ENCODE measurements at regions not wholly inside any gene's neighbourhood (a gene's known extent, or its start where the extent isn't known, plus 50 kb on each side); places are given as distances from the start of the nearest gene placed in this dataset.

- 8% methylated on average over 8 of the region's 8 CpGs for WGBS (ENCODE audit: low lambda C conversion rate)
- H4K20me1 ChIP-seq (ENCODE audit: insufficient read depth, low read length), result no peaks in the 10 kb centered on the region
- intact Hi-C loops (cut with micrococcal nuclease; ENCODE audit: unreplicated experiment) (no loop called here), in situ Hi-C loops (cut with HindIII; ENCODE audit: extremely low pct_ligation_motif_present, low pct_unique_long_range_greater_than_20kb) (no loop called here)
- peaks cover 0 to 9% of the 10 kb centered on the region in 2 experiments; a peak in 1 of 5 replicates for H3K27me3 ChIP-seq (ENCODE audit: control insufficient read depth in 1 of 2, insufficient read depth in 2 of 2, low read length in 2 of 2)
- H3K4me2 ChIP-seq (ENCODE audit: low read depth, low read length), result no peak overlapping the region
- no TSS peak for BruUV-seq (replicated peaks)
- CTCF ChIA-PET (ENCODE audit: low intra/inter-chr PET ratio, low total read pairs), result no interaction called here
- H2AFZ ChIP-seq (ENCODE audit: low read length), result no peak overlapping the region
- H3K4me1 ChIP-seq (ENCODE audit: insufficient read depth, low read length), result no peaks in the 10 kb centered on the region
- FAIRE-seq, result no peak
- TF ChIP-seq ZNF367 (CRISPR knock-in tag; IDR thresholded peaks at IDR 0.05; ENCODE audit: borderline replicate concordance) (no peak), CREB1 (IDR thresholded peaks at IDR 0.05) (peak; percentile 14; the same call in 1 of the 2 replicates), CREB1 (CRISPR knock-in tag; IDR thresholded peaks at IDR 0.05) (no peak), BRF2 (CRISPR knock-in tag; IDR thresholded peaks at IDR 0.05) (no peak)
- no peak overlapping the region for H3K4me3 ChIP-seq (replicated peaks in 1 of 3; ENCODE audit: insufficient read depth in 1 of 3, low read depth in 2 of 3, low read length in 3 of 3)
- no peak overlapping the region for H3K9ac ChIP-seq (ENCODE audit: insufficient read depth, low read depth, low read length)
- no peaks in the 10 kb centered on the region for H3K36me3 ChIP-seq (replicated peaks in 1 of 2; ENCODE audit: control insufficient read depth in 1 of 2, insufficient read depth in 2 of 2, low read length in 2 of 2)
- H3K79me2 ChIP-seq (ENCODE audit: insufficient read depth, low read length), result no peaks in the 10 kb centered on the region
- POLR2A ChIA-PET, result no interaction called here
- H3K9me3 ChIP-seq (ENCODE audit: low read length), result no peaks in the 10 kb centered on the region
- ATAC-seq, result no peak
- no peak overlapping the region for H3K27ac ChIP-seq (ENCODE audit: extremely low read length, insufficient read depth, low read length)
- no peak for DNase-seq (ENCODE audit: low spot score)
These were observed 117.5 kb downstream of the SPATA19 start for GRCh38 chr11:133727774-133728173.

- ChIA-PET POLR2A (no interaction called here), CTCF (ENCODE audit: low intra/inter-chr PET ratio, low total read pairs) (no interaction called here)
- in situ Hi-C loops (cut with HindIII; ENCODE audit: extremely low pct_ligation_motif_present, low pct_unique_long_range_greater_than_20kb) (no loop called here), intact Hi-C loops (cut with micrococcal nuclease; ENCODE audit: unreplicated experiment) (no loop called here)
- Histone ChIP-seq H4K20me1 (ENCODE audit: insufficient read depth, low read length) (no peaks in the 10 kb centered on the region), H3K9ac (ENCODE audit: insufficient read depth, low read depth, low read length) (no peak overlapping the region), H2AFZ (ENCODE audit: low read length) (no peak overlapping the region), H3K27ac (ENCODE audit: extremely low read length, insufficient read depth, low read length) (no peak overlapping the region), H3K27me3 (ENCODE audit: control insufficient read depth in 1 of 2, insufficient read depth in 2 of 2, low read length in 2 of 2) (peaks cover 0 to 7% of the 10 kb centered on the region in 2 experiments; a peak in 2 of 5 replicates), H3K4me2 (ENCODE audit: low read depth, low read length) (no peak overlapping the region), H3K79me2 (ENCODE audit: insufficient read depth, low read length) (no peaks in the 10 kb centered on the region), H3K4me3 (replicated peaks in 1 of 3; ENCODE audit: insufficient read depth in 1 of 3, low read depth in 2 of 3, low read length in 3 of 3) (no peak overlapping the region), H3K36me3 (replicated peaks in 1 of 2; ENCODE audit: control insufficient read depth in 1 of 2, insufficient read depth in 2 of 2, low read length in 2 of 2) (no peaks in the 10 kb centered on the region), H3K9me3 (ENCODE audit: low read length) (no peaks in the 10 kb centered on the region), H3K4me1 (ENCODE audit: insufficient read depth, low read length) (no peaks in the 10 kb centered on the region)
- no TSS peak for BruUV-seq (replicated peaks)
- FAIRE-seq, result no peak
- DNase-seq (ENCODE audit: low spot score), result no peak
- no peak for ATAC-seq
- 4% methylated on average over 2 of the region's 2 CpGs for WGBS (ENCODE audit: low lambda C conversion rate)
- TF ChIP-seq HDAC1 (CRISPR knock-in tag; IDR thresholded peaks at IDR 0.05), result no peak
- TF ChIP-seq ZEB1 (IDR thresholded peaks at IDR 0.05; ENCODE audit: insufficient replicate concordance, low read depth), result no peak
- no peak for TF ChIP-seq STAT5B (CRISPR knock-in tag; IDR thresholded peaks at IDR 0.05)
- TF ChIP-seq, protein P1, sequence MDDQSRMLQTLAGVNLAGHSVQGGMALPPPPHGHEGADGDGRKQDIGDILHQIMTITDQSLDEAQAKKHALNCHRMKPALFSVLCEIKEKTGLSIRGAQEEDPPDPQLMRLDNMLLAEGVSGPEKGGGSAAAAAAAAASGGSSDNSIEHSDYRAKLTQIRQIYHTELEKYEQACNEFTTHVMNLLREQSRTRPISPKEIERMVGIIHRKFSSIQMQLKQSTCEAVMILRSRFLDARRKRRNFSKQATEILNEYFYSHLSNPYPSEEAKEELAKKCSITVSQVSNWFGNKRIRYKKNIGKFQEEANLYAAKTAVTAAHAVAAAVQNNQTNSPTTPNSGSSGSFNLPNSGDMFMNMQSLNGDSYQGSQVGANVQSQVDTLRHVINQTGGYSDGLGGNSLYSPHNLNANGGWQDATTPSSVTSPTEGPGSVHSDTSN (CRISPR knock-in tag; IDR thresholded peaks at IDR 0.05; ENCODE audit: borderline replicate concordance), result no peak
- TF ChIP-seq, protein P2, sequence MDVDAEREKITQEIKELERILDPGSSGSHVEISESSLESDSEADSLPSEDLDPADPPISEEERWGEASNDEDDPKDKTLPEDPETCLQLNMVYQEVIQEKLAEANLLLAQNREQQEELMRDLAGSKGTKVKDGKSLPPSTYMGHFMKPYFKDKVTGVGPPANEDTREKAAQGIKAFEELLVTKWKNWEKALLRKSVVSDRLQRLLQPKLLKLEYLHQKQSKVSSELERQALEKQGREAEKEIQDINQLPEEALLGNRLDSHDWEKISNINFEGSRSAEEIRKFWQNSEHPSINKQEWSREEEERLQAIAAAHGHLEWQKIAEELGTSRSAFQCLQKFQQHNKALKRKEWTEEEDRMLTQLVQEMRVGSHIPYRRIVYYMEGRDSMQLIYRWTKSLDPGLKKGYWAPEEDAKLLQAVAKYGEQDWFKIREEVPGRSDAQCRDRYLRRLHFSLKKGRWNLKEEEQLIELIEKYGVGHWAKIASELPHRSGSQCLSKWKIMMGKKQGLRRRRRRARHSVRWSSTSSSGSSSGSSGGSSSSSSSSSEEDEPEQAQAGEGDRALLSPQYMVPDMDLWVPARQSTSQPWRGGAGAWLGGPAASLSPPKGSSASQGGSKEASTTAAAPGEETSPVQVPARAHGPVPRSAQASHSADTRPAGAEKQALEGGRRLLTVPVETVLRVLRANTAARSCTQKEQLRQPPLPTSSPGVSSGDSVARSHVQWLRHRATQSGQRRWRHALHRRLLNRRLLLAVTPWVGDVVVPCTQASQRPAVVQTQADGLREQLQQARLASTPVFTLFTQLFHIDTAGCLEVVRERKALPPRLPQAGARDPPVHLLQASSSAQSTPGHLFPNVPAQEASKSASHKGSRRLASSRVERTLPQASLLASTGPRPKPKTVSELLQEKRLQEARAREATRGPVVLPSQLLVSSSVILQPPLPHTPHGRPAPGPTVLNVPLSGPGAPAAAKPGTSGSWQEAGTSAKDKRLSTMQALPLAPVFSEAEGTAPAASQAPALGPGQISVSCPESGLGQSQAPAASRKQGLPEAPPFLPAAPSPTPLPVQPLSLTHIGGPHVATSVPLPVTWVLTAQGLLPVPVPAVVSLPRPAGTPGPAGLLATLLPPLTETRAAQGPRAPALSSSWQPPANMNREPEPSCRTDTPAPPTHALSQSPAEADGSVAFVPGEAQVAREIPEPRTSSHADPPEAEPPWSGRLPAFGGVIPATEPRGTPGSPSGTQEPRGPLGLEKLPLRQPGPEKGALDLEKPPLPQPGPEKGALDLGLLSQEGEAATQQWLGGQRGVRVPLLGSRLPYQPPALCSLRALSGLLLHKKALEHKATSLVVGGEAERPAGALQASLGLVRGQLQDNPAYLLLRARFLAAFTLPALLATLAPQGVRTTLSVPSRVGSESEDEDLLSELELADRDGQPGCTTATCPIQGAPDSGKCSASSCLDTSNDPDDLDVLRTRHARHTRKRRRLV (CRISPR knock-in tag; IDR thresholded peaks at IDR 0.05), result no peak
- no peak for TF ChIP-seq ZNF639 (CRISPR knock-in tag; conservative IDR thresholded peaks at IDR 0.05)
- no peak for TF ChIP-seq ZNF557 (CRISPR knock-in tag; IDR thresholded peaks at IDR 0.05)
- TF ChIP-seq MIXL1 (CRISPR knock-in tag; IDR thresholded peaks at IDR 0.05), result no peak
These were observed 118.8 kb downstream of the SPATA19 start for GRCh38 chr11:133726542-133726941.
